ENCODE measurements at regions not wholly inside any gene's neighbourhood (a gene's known extent, or its start where the extent isn't known, plus 50 kb on each side); places are given as distances from the start of the nearest gene placed in this dataset.

GRCh38 chr3:117705011-117705410 is 995.4 kb downstream of the TUSC7 start:
- TF ChIP-seq CTCF (IDR thresholded peaks at IDR 0.05), result no peak
- DNase-seq (ENCODE audit: low spot score), result no peak
- Histone ChIP-seq H3K27ac (no peak overlapping the region), H3K4me3 (no peak overlapping the region)

GRCh38 chr3:117706037-117706436 is 996.5 kb downstream of the TUSC7 start:
- TF ChIP-seq CTCF (IDR thresholded peaks at IDR 0.05), result no peak
- Histone ChIP-seq H3K27ac (no peak overlapping the region), H3K4me3 (no peak overlapping the region)
- no peak for DNase-seq (ENCODE audit: low spot score)

GRCh38 chr3:117706756-117707155 is 997.2 kb downstream of the TUSC7 start:
- TF ChIP-seq CTCF (IDR thresholded peaks at IDR 0.05), result no peak

GRCh38 chr3:117708601-117709000 is 999.0 kb downstream of the TUSC7 start:
- no peak for DNase-seq (ENCODE audit: low spot score)
- TF ChIP-seq CTCF (IDR thresholded peaks at IDR 0.05), result no peak
- no peak overlapping the region for H3K27ac ChIP-seq
- H3K4me3 ChIP-seq, result no peak overlapping the region

More at GRCh38 chr3:117706756-117707155, 997.2 kb downstream of the TUSC7 start:
- Histone ChIP-seq H3K4me3 (no peak overlapping the region), H3K27ac (no peak overlapping the region)
- DNase-seq (ENCODE audit: low spot score), result no peak

- H3K4me3 ChIP-seq, result no peak overlapping the region
- no peak overlapping the region for H3K27ac ChIP-seq
- TF ChIP-seq CTCF (IDR thresholded peaks at IDR 0.05), result no peak
- DNase-seq (ENCODE audit: low spot score), result no peak
Measured at GRCh38 chr3:117709108-117709507, 999.5 kb downstream of the TUSC7 start.

GRCh38 chr3:117710501-117710900 is 1000.9 kb downstream of the TUSC7 start:
- TF ChIP-seq CTCF (IDR thresholded peaks at IDR 0.05), result no peak
- H3K27ac ChIP-seq, result no peak overlapping the region
- DNase-seq (ENCODE audit: low spot score), result no peak
- no peak overlapping the region for H3K4me3 ChIP-seq

- Histone ChIP-seq H3K27ac (no peak overlapping the region), H3K4me3 (no peak overlapping the region)
- peak; percentile 46 for TF ChIP-seq CTCF (IDR thresholded peaks at IDR 0.05)
- DNase-seq (ENCODE audit: low spot score), result no peak
Measured at GRCh38 chr3:117719316-117719926, 1009.8 kb downstream of the TUSC7 start.

Data from coronary artery (tissue), 2 donors.